ENCODE measurements at regions not wholly inside any gene's neighbourhood (a gene's known extent, or its start where the extent isn't known, plus 50 kb on each side); places are given as distances from the start of the nearest gene placed in this dataset.

GRCh38 chr3:162641317-162641716, 1144.7 kb downstream of the OTOL1 start:
- H3K36me3 ChIP-seq (replicated peaks in 1 of 2): no peaks in the 10 kb centered on the region
- no peaks in the 10 kb centered on the region for H3K9me3 ChIP-seq (replicated peaks in 1 of 3)
- H3K4me3 ChIP-seq: no peak overlapping the region
- WGBS, 4 donors: 64 to 68% (median 66%) methylated on average over 3 of the region's 3 CpGs
- H3K4me1 ChIP-seq (replicated peaks in 1 of 2): no peaks in the 10 kb centered on the region
- no peaks in the 10 kb centered on the region for H3K27me3 ChIP-seq
- TF ChIP-seq CTCF (IDR thresholded peaks at IDR 0.05): no peak
- no peak for TF ChIP-seq POLR2A (IDR thresholded peaks at IDR 0.05)
- intact Hi-C loops (cut with DNase I): no loop called here
- no peak overlapping the region for H3K27ac ChIP-seq
- DNase-seq: no peak

GRCh38 chr3:162641907-162642306, 1145.3 kb downstream of the OTOL1 start:
- TF ChIP-seq POLR2A (IDR thresholded peaks at IDR 0.05): no peak
- TF ChIP-seq CTCF (IDR thresholded peaks at IDR 0.05): no peak
- no peak overlapping the region for H3K4me3 ChIP-seq
- H3K4me1 ChIP-seq (replicated peaks in 1 of 2): no peaks in the 10 kb centered on the region
- WGBS, 4 donors: 50 to 60% (median 53%) methylated on average over 2 of the region's 2 CpGs
- no peaks in the 10 kb centered on the region for H3K36me3 ChIP-seq (replicated peaks in 1 of 2)
- intact Hi-C loops (cut with DNase I): no loop called here
- no peak for DNase-seq
- H3K27ac ChIP-seq: no peak overlapping the region
- H3K9me3 ChIP-seq (replicated peaks in 1 of 3): no peaks in the 10 kb centered on the region
- H3K27me3 ChIP-seq: no peaks in the 10 kb centered on the region

GRCh38 chr3:162643245-162643644, 1146.6 kb downstream of the OTOL1 start:
- TF ChIP-seq CTCF (IDR thresholded peaks at IDR 0.05): no peak
- TF ChIP-seq POLR2A (IDR thresholded peaks at IDR 0.05): no peak
- Histone ChIP-seq H3K9me3 (replicated peaks in 1 of 3) (no peaks in the 10 kb centered on the region), H3K27me3 (no peaks in the 10 kb centered on the region), H3K27ac (no peak overlapping the region), H3K4me3 (no peak overlapping the region), H3K4me1 (replicated peaks in 1 of 2) (no peaks in the 10 kb centered on the region), H3K36me3 (replicated peaks in 1 of 2) (no peaks in the 10 kb centered on the region)
- intact Hi-C loops (cut with DNase I): no loop called here
- 38 to 77% (median 60%) methylated on average over 2 of the region's 2 CpGs for WGBS, 4 donors
- DNase-seq: no peak

GRCh38 chr3:162647321-162647720, 1150.7 kb downstream of the OTOL1 start:
- Histone ChIP-seq H3K36me3 (replicated peaks in 1 of 2) (no peaks in the 10 kb centered on the region), H3K27me3 (no peaks in the 10 kb centered on the region), H3K4me3 (no peak overlapping the region), H3K9me3 (replicated peaks in 1 of 3) (no peaks in the 10 kb centered on the region), H3K4me1 (replicated peaks in 1 of 2) (no peaks in the 10 kb centered on the region), H3K27ac (no peak overlapping the region)
- DNase-seq: no peak
- intact Hi-C loops (cut with DNase I): no loop called here
- no peak for TF ChIP-seq POLR2A (IDR thresholded peaks at IDR 0.05)
- TF ChIP-seq CTCF (IDR thresholded peaks at IDR 0.05): no peak
- 38 to 81% (median 55%) methylated on average over 2 of the region's 2 CpGs for WGBS, 4 donors
